ENCODE measurements at regions not wholly inside any gene's neighbourhood (a gene's known extent, or its start where the extent isn't known, plus 50 kb on each side); places are given as distances from the start of the nearest gene placed in this dataset.
A peak's percentile ranks its signal among the peaks of the same experiment; 100 is the strongest.
"Not testable (repeated sequence)": the region's sequence is repeated elsewhere in the genome, so short reads cannot be mapped to it uniquely, and the experiment has no call there.

GRCh38 chr9:40934480-40934879 is 194.0 kb downstream of the FOXD4L6 start:
- H3K4me3 Mint-ChIP-seq; H3K27ac Mint-ChIP-seq; H3K4me1 Mint-ChIP-seq (ENCODE audit: low read depth in 2 of 2); DNase-seq (ENCODE audit: low spot score); H3K27me3 Mint-ChIP-seq; ATAC-seq: not testable (repeated sequence)
- H3K36me3 Mint-ChIP-seq = peaks cover 13% of the 10 kb centered on the region
- H3K9me3 Mint-ChIP-seq = peaks cover 21% of the 10 kb centered on the region

- not testable (repeated sequence) for ATAC-seq; H3K27ac Mint-ChIP-seq; H3K4me3 Mint-ChIP-seq; H3K27me3 Mint-ChIP-seq; DNase-seq (ENCODE audit: low spot score); H3K4me1 Mint-ChIP-seq (ENCODE audit: low read depth in 2 of 2)
- peaks cover 38% of the 10 kb centered on the region for H3K9me3 Mint-ChIP-seq
- H3K36me3 Mint-ChIP-seq = peaks cover 41% of the 10 kb centered on the region
Measured at GRCh38 chr9:40930426-40930825, 198.1 kb downstream of the FOXD4L6 start.

DNA sequence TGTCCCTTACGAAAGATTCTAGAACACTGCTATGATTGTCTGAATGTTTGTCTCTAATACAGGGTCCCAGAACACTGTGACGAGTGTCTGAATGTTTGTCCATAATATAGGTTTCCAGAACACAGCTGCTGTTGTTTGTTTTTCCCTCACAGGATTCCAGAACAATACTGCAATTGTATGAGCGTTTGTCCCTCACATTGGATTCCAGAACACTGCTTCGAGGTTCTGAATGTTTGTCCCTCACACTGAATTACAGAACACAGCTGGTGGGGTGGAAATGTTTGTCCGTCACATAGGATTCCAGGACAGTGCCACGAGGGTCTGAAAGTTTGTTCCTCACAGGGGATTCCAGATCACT is 199.0 kb downstream of the FOXD4L6 start:
- ATAC-seq; H3K4me1 Mint-ChIP-seq (ENCODE audit: low read depth in 2 of 2); H3K27me3 Mint-ChIP-seq; DNase-seq (ENCODE audit: low spot score); H3K27ac Mint-ChIP-seq; H3K4me3 Mint-ChIP-seq: not testable (repeated sequence)
- peaks cover 47% of the 10 kb centered on the region for H3K36me3 Mint-ChIP-seq
- peaks cover 47% of the 10 kb centered on the region for H3K9me3 Mint-ChIP-seq

DNA sequence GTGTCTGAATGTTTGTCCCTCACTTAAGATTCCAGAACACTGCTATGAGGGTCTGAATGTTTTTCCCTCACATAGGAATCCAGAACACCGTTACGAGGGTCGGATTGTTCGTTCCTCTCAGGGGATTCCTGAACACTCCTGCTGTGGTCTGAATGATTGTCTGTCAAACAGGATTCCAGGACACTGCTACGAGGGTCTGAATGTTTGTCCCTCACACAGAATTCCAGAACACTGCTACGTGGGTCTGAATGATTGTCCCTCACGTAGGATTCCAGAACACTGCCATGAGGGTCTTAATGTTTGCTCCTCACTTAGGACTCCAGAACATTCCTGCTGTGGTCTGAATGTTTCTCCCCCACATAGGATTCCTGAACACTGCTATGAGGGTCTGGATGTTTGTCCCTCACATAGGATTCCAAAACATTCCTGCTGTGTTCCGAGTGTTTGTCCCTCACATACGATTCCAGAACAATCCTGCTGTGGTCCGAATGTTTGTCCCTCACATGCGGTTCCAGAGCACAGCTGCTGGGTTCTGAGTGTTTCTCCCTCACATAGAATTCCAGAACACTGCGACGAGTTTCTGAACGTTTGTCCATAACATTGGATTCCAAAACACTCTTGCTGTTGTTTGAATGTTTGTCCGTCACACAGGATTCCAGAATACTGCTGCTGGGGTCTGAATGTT is 199.5 kb downstream of the FOXD4L6 start:
- Mint-ChIP-seq H3K27ac (no peak overlapping the region), H3K27me3 (no peaks in the 10 kb centered on the region), H3K9me3 (peaks cover 51% of the 10 kb centered on the region)

GRCh38 chr9:40927851-40928802 is 200.4 kb downstream of the FOXD4L6 start:
- no peak for DNase-seq (ENCODE audit: low spot score)
- no peak for ATAC-seq
- Mint-ChIP-seq H3K9me3 (peaks cover 57% of the 10 kb centered on the region), H3K27me3 (no peaks in the 10 kb centered on the region), H3K4me3 (no peak overlapping the region), H3K27ac (no peak overlapping the region), H3K36me3 (peaks cover 55% of the 10 kb centered on the region), H3K4me1 (ENCODE audit: low read depth in 2 of 2) (no peaks in the 10 kb centered on the region)

More for the DNA sequence above, 199.5 kb downstream of the FOXD4L6 start:
- DNase-seq (ENCODE audit: low spot score) (no peak), ATAC-seq (no peak)
- Mint-ChIP-seq H3K4me3 (no peak overlapping the region), H3K4me1 (ENCODE audit: low read depth in 2 of 2) (no peaks in the 10 kb centered on the region), H3K36me3 (peaks cover 50% of the 10 kb centered on the region)

GRCh38 chr9:40927260-40927631 is 201.2 kb downstream of the FOXD4L6 start:
- Mint-ChIP-seq H3K4me1 (ENCODE audit: low read depth in 2 of 2) (no peaks in the 10 kb centered on the region), H3K27ac (no peak overlapping the region), H3K4me3 (no peak overlapping the region), H3K9me3 (peaks cover 62% of the 10 kb centered on the region), H3K27me3 (no peaks in the 10 kb centered on the region), H3K36me3 (peaks cover 55% of the 10 kb centered on the region)
- DNase-seq (ENCODE audit: low spot score) (no peak), ATAC-seq (no peak)

DNA sequence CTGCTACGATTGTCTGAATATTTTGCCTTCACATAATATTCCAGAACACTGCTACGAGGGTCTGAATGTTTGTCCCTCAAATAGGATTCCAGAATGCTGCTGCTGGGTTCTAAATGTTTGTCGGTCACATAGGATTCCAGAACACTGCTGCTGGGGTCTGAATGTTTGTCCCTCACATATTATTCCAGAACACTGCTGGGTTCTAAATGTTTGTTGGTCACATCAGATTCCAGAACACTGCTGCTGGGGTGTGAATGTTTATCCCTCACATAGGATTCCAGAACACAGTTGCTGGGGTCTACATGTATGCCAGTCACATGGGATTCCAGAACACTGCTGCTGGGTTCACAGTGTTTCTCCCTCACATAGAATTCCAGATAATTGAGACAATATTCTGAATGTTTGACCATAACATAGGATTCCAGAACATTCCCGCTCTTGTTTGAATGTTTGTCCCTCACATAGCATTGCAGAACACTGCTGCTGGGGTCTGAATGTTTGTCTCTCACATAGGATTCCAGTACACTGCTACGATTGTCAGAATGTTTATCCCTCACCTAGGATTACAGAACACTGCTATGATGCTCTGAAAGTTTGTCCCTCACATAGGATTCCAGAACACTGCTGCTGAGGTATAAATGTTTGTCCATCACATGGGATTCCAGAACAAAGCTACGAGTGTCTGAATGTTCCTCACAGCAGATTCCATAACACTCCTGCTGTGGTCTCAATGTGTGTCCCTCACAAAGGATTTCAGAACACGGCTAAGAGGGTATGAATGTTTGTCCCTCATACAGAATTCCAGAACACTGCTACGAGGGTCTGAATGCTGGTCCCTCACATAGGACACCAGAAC is 201.8 kb downstream of the FOXD4L6 start:
- DNase-seq (ENCODE audit: low spot score) = no peak
- no peaks in the 10 kb centered on the region for H3K4me1 Mint-ChIP-seq (ENCODE audit: low read depth in 2 of 2)
- H3K27me3 Mint-ChIP-seq = no peaks in the 10 kb centered on the region
- peaks cover 49% of the 10 kb centered on the region for H3K36me3 Mint-ChIP-seq
- peaks cover 60% of the 10 kb centered on the region for H3K9me3 Mint-ChIP-seq
- no peak overlapping the region for H3K4me3 Mint-ChIP-seq
- ATAC-seq = no peak
- H3K27ac Mint-ChIP-seq = no peak overlapping the region

DNA sequence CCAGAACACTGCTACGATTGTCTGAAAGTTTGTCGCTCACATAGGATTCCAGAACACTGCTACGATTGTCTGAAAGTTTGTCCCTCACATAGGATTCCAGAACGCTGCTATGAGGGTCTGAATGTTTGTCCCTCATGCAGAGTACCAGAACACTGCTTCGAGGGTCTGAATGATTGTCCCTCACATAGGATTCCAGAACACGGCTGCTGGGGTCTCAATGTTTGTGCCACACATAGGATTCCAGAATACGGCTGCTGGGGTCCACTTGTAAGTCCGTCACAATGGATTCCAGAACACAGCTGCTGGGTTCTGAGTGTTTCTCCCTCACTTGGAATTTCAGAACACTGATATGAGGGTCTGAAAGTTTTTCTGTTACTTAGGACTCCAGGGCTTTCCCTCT is 203.3 kb downstream of the FOXD4L6 start:
- H3K9me3 Mint-ChIP-seq = peaks cover 54% of the 10 kb centered on the region
- no peak overlapping the region for H3K27ac Mint-ChIP-seq
- ATAC-seq (no peak), DNase-seq (ENCODE audit: low spot score) (no peak)
- no peak overlapping the region for H3K4me3 Mint-ChIP-seq
- H3K27me3 Mint-ChIP-seq = no peaks in the 10 kb centered on the region
- H3K36me3 Mint-ChIP-seq = peaks cover 42% of the 10 kb centered on the region
- H3K4me1 Mint-ChIP-seq (ENCODE audit: low read depth in 2 of 2) = no peaks in the 10 kb centered on the region

GRCh38 chr9:40916399-40916783 is 212.1 kb downstream of the FOXD4L6 start:
- ATAC-seq; H3K27ac Mint-ChIP-seq; DNase-seq (ENCODE audit: low spot score); H3K4me1 Mint-ChIP-seq (ENCODE audit: low read depth in 2 of 2); H3K4me3 Mint-ChIP-seq; H3K27me3 Mint-ChIP-seq: not testable (repeated sequence)
- H3K36me3 Mint-ChIP-seq = peaks cover 59% of the 10 kb centered on the region
- H3K9me3 Mint-ChIP-seq = peaks cover 53% of the 10 kb centered on the region

GRCh38 chr9:40915660-40916398 is 212.7 kb downstream of the FOXD4L6 start:
- not testable (repeated sequence) for H3K27me3 Mint-ChIP-seq; DNase-seq (ENCODE audit: low spot score); ATAC-seq; H3K4me3 Mint-ChIP-seq; H3K27ac Mint-ChIP-seq; H3K4me1 Mint-ChIP-seq (ENCODE audit: low read depth in 2 of 2)
- H3K9me3 Mint-ChIP-seq = peaks cover 56% of the 10 kb centered on the region
- H3K36me3 Mint-ChIP-seq = peaks cover 65% of the 10 kb centered on the region

GRCh38 chr9:40914772-40915659 is 213.5 kb downstream of the FOXD4L6 start:
- DNase-seq (ENCODE audit: low spot score) (no peak), ATAC-seq (peak; percentile 25 to 53)
- Mint-ChIP-seq H3K4me3 (no peak overlapping the region), H3K36me3 (peaks cover 71% of the 10 kb centered on the region), H3K27me3 (no peaks in the 10 kb centered on the region), H3K4me1 (ENCODE audit: low read depth in 2 of 2) (no peaks in the 10 kb centered on the region), H3K27ac (no peak overlapping the region), H3K9me3 (peaks cover 63% of the 10 kb centered on the region)

GRCh38 chr9:40913928-40914673 is 214.4 kb downstream of the FOXD4L6 start:
- Mint-ChIP-seq H3K27me3 (no peaks in the 10 kb centered on the region), H3K4me1 (ENCODE audit: low read depth in 2 of 2) (no peaks in the 10 kb centered on the region), H3K4me3 (no peak overlapping the region), H3K36me3 (peaks cover 70% of the 10 kb centered on the region), H3K9me3 (peaks cover 64% of the 10 kb centered on the region), H3K27ac (no peak overlapping the region)
- DNase-seq (ENCODE audit: low spot score) (no peak), ATAC-seq (peak; percentile 24 to 25)
